VCaP (cell line): ENCODE measurements at regions not wholly inside any gene's neighbourhood (a gene's known extent, or its start where the extent isn't known, plus 50 kb on each side); places are given as distances from the start of the nearest gene placed in this dataset.

Experiments
- H3K27ac ChIP-seq: fragments of 450-650 bp; 2 replicates; pipeline ENCODE4 v1.5.1; 2017
- TF ChIP-seq, protein P1 (sequence below): fragments of 450-650 bp; conservative IDR thresholded peaks from 2 replicates; pipeline ENCODE4 v1.5.1; 2017; ENCODE audit warnings: mild to moderate bottlenecking, moderate library complexity

DNA sequence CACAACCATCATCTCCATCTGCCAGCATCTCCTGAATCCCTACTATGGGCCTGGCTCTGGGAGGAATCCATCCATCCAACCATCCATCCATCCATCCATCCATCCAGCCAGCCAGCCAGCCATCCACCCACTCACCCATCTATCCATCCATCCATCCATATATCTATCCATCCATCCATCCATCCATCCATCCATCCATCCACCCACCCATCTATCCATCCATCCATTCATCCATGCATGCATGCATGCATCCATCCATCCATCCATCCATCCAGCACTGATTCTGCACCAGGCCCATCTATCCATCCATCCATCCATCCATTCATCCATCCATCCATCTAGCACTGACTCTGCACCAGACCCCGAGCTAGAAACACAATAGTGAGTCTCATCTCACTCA is 141.3 kb upstream of the WNT4 start:
- H3K27ac ChIP-seq = no peak overlapping the region
- TF ChIP-seq, protein P1, sequence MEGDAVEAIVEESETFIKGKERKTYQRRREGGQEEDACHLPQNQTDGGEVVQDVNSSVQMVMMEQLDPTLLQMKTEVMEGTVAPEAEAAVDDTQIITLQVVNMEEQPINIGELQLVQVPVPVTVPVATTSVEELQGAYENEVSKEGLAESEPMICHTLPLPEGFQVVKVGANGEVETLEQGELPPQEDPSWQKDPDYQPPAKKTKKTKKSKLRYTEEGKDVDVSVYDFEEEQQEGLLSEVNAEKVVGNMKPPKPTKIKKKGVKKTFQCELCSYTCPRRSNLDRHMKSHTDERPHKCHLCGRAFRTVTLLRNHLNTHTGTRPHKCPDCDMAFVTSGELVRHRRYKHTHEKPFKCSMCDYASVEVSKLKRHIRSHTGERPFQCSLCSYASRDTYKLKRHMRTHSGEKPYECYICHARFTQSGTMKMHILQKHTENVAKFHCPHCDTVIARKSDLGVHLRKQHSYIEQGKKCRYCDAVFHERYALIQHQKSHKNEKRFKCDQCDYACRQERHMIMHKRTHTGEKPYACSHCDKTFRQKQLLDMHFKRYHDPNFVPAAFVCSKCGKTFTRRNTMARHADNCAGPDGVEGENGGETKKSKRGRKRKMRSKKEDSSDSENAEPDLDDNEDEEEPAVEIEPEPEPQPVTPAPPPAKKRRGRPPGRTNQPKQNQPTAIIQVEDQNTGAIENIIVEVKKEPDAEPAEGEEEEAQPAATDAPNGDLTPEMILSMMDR = no peak

DNA sequence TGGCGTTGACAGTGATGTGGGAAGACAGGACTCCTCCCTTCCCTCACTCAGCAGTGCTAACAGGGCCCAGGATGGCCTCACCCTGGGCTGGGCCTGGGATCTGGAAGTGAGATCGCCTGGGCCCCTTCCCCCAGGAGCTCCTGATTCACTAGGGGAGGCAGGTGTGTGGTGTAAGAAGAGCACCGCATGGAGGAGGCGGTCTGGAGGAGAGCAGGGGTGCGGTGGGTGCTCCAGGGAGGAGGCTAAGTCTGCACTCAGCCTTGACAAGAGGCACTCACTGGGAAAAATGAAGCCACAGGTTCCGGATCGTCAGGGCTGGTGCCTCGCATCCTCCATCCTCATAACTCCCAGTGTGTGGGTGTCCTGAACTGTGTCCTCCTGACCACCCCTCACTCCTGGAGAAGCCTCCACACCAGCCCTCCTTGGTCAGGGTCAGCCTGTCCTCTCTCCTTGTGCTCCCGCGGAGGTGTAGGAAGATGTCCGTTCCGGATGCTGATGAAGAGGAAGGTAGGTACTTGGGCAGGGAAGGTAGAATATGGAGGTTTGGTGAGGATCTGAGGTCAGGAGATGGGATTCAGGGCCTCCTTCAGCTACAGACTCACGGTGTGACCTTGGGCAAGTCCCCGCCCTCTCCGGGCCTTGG is 142.1 kb upstream of the WNT4 start:
- H3K27ac ChIP-seq = no peak overlapping the region
- TF ChIP-seq, protein P1 = no peak

DNA sequence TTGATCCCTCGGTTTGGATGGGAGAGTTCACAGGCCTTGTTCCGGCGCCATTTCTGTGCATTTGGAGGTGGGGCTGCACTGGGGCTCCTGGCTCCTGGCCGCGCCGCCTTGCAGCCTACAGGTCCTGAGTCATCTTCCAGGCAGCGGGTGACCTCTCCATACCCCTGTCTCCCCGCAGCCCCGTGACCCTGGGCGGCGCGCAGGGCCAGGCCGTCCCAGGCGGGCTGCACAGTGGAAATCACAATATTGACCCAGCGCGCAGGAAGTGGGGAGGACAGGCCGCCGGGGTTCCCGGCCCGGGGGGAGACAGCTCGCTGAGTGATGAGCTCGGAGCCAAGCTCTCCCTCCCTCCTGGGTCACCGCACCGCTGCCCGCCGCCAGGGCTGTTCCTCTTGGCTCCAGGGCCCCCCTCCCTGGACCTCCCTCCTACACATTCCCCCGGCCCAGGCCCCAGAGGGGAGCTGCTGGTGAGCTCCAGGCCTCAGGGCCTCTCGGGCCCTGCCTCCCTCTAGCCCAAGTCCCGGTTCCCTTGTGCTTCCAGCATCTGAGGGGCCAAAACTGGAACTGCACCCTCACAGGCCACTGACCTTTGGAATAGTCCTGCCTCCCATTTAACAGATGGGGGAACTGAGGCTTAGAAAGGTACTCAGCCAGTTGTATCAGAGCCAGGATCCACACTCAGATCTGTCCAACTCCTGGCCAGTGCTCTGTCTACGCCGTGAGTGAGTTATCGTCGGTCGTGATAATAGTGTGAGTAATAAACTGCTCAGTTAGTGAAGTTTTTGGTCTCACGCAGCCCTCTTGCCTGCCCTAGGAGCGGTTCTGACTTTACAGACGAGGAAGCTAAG is 142.9 kb upstream of the WNT4 start:
- TF ChIP-seq, protein P1 = no peak
- H3K27ac ChIP-seq = no peak overlapping the region

DNA sequence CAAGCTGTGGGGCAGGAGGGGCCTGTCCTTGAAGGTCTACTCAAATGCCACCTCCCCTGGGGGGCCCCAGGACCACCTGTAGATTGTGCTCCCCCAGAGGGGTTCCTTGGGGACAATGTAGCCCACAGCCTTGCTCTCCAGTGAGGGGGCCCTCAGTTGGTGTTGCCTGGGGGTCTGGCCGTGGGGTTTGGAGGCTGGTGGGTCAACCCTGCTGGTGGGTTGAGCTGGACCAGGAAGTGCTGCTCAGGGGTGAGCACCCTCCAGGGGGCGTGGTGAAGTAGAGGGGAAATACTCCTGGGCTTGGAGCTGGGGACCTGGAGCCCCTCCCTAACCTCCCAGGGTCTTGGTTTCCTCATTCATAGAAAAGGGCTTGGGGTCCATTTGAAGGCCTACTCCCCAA is 143.6 kb upstream of the WNT4 start:
- H3K27ac ChIP-seq = no peak overlapping the region
- TF ChIP-seq, protein P1 = no peak

DNA sequence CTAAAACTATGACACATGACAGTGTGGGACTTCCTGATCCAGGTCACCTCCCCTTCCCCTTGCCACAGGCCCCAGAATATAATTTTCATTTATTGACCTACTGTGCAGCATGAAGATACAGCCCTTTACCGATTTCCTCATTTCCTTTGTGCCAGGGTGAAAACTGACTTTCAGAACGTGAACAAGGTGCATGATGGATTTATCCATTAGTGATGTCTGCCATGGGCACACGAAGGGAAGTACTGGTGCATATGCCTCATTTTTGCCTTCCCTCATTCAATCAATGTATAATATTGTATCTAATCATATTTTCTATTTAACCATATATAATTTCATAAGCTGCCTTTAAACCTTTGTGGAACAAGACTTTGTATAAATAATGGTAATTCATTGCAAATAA is 144.4 kb upstream of the WNT4 start:
- TF ChIP-seq, protein P1 = no peak
- H3K27ac ChIP-seq = no peak overlapping the region

DNA sequence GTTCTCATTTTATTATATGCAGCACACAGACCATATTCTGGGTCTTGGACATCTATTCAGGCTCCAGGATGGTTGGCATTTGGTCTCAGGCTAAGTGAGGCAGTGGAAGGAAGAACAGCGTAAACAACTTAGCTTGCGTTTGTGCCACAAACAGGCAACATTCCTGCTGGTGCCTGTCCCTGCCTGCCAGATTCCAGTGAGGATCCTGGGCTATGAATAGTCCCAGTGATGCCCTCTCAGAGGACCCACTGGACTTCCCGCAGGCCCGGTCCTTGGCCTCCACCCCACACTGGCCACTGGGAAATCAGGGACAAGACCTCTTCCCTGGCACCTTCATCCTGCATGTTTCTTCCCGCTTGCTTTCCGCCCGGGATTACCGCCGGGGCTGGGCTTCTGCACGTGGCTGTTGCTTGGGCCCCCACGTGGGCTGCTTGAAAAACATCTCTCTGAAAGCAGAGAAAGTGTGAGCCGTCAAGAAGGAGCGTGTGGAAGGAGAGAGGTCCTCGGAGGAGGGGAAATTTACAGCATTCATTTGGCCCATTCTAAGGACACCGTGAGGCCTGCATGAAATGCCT is 145.1 kb upstream of the WNT4 start:
- H3K27ac ChIP-seq = no peak overlapping the region
- TF ChIP-seq, protein P1 = no peak

DNA sequence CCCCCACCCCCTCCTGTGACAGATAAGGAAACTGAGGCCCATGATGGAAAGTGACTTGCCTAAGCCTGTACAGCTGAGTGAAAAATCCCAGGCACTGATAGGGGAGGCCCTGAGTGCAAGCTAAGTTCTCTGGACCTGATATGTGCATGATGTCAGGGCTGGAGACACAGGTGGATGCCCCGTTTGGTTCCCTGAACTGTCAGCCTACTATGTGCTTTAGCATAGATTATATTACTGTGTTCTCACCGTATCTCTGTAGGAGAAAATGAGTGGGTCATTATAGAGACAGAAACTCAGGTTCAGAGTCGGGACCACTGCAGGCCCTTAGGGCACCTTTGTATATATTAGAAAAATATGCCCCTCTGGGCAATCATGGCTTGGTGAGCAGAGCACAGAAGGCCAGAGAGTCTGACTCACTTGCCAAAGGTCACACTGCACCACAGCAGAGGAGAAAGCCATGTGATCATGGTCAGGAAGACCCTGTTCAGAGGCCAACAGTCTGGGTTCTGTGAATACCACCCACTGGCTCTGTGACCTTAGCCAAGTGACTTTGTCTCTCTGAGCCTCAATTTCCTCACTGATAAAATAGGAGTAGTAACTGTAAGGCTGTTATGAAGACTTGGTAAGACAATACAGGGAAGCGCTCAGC is 145.8 kb upstream of the WNT4 start:
- H3K27ac ChIP-seq = no peak overlapping the region
- TF ChIP-seq, protein P1 = no peak
